Activated CD8-positive, alpha-beta memory T cell treated with anti-CD3 and anti-CD28 coated beads, Interleukin-2, amount 50 U/mL, for 48 hours (primary cell): ENCODE measurements at regions not wholly inside any gene's neighbourhood (a gene's known extent, or its start where the extent isn't known, plus 50 kb on each side); places are given as distances from the start of the nearest gene placed in this dataset.

Experiments
- DNase-seq: peaks from one replicate; pipeline ENCODE4 v3.0.0-alpha.2; 2020

GRCh38 chr9:131809941-131810344, 70.1 kb upstream of the RAPGEF1 start:
- no peak for DNase-seq

DNA sequence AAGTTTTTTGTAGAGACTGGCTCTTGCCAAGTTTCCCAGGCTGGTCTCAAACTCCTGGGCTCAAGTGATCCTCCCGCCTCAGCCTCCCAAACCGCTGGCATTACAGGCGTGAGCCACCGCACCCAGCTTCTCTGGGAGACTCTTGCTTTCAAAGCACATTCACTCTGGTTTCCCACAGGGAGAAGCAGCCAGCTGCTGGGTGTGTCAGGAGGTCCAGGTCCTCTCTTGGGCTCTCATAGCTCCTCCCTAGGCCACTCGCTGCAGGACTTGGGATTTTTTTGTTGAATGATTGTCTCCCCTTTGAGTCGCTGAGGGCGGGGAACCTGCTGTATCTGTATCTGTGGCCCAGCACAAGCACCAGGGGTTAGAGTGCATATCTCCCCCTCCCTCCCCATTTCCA, 68.4 kb upstream of the RAPGEF1 start:
- DNase-seq = no peak

GRCh38 chr9:131807144-131807983, 67.5 kb upstream of the RAPGEF1 start:
- no peak for DNase-seq

GRCh38 chr9:131805803-131806202, 65.9 kb upstream of the RAPGEF1 start:
- DNase-seq = no peak

DNA sequence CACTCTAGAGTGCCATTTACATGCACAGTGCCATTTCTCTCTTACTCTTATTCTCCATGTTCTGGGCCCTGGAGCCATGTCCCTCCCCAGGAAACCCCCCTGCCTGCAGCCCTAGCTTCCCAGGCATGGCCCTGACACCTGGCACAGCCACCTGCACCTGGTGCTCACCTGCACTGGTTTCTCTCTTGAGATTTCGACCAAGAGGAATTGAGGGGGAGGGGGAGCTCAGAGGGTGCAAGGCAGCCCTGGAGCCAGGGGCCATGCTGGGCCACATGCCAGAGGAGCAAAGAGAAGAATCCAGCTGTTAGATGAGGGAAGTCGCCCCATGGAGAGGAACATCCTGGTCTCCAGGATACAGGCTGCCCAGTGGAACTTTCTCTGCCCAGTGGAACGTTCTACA, 65.0 kb upstream of the RAPGEF1 start:
- DNase-seq = no peak

DNA sequence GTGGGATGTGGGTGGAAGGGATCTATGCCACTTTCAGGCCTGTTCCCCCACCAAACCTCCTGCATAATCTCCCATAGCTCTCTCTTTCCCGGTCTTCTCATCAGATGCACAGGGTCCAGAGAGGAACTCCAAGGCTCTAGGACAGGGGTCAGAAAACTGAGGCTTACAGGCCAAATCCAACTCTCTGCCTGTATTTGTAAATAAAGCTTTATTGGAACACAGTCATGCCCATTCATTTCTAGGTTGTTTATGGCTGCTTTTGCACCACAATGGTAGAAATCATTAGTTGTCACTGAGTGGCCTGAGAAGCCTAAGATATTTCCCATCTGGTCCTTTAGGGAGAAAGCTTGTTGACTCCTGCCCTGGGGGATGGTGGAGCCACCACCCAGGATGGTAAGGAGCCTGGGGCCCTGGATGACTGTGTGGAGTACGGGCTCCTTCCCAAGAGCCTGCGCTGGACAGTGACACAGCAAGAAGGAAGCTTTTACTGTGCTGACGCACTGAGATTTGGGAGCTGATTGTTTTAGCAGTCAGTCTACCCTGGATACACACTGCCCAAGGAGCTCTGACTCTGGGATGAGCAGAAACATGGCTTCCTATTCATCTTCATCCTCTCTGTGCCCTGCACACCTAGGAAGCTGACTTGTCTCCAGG, 64.0 kb upstream of the RAPGEF1 start:
- DNase-seq = no peak

GRCh38 chr9:131801810-131802209, 61.9 kb upstream of the RAPGEF1 start:
- no peak for DNase-seq

DNA sequence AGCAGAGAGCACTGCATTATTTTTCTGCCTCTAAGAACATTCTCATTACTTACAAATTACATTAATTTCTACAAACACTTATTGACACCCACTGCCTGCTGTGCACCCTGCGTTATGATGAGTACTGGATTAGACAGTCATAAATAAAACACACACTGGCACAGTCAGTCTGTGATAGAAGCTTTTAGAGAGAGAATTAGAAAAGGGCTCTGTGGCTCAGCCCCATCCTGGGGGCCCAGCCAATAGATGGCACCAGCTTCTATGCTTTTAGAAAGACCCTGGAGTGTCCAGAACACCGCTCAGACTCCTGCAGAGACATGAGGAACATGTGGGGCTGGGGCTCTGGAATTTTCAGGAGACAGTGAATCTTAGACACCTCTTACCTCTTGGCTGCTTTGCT, 61.0 kb upstream of the RAPGEF1 start:
- no peak for DNase-seq

- no peak for DNase-seq
Measured at GRCh38 chr9:131800366-131800765, 60.5 kb upstream of the RAPGEF1 start.

DNA sequence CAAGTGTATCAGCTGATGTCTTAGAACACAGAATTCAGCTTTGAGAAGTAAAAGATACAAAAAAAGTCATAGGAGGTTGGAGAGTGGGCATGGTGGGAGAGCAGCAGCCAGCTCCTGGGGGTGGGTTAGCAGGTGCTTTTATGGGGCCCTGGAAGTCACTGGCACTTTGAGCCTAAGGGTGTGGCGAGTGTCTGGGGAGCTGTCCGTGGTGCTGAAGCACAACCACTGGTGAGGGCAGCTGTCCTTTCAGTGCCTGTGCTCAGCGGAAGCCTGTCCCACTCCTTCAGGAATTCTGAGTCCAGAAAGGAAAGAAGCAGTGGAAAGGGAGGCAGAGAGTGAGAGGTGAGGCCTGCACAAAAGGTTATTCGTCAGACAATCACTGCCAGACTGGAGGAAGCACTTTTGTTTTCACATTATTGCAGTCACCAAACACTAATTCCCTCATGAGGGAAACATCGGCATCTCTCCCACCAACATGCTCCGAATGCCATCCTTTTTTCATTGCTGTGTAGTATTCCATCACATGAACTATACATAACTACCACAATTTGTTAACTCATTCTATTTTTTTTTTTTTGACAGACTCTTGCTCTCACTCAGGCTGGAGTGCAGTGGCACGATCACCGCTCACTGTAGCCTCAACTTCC, 59.4 kb upstream of the RAPGEF1 start:
- peak; percentile 87 for DNase-seq

DNA sequence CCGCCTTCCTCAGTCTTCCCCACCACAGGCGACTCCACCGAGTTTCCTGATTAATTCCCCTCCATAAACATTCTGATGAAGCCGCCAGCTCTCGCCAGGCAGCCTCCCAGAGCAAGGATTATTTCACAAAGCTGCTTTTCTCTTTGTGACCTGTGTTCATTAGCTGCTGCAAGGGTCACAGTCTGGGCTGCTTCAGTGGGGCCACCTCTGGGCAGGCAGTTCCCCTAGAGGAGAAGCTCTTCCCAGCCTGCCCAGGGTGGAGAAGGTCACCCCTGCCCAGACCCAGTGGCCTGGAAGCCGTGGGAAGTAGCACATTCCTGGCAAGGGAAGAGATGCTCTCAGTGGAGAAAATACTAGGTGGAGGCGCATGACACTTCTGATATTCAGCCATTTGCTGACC, 58.4 kb upstream of the RAPGEF1 start:
- DNase-seq = no peak

- DNase-seq = no peak
Measured at GRCh38 chr9:131794393-131794792, 54.5 kb upstream of the RAPGEF1 start.

- DNase-seq = no peak
Measured at GRCh38 chr9:131791542-131792254, 51.8 kb upstream of the RAPGEF1 start.
